ENCODE measurements at regions not wholly inside any gene's neighbourhood (a gene's known extent, or its start where the extent isn't known, plus 50 kb on each side); places are given as distances from the start of the nearest gene placed in this dataset.

- no peaks in the 10 kb centered on the region for H3K27me3 ChIP-seq (replicated peaks; ENCODE audit: insufficient read depth, low read length)
- no peaks in the 10 kb centered on the region for H3K9me3 ChIP-seq (replicated peaks; ENCODE audit: insufficient read depth, low read length)
- no peaks in the 10 kb centered on the region for H3K79me2 ChIP-seq (ENCODE audit: low read length)
- H4K20me1 ChIP-seq (ENCODE audit: insufficient read depth, low read length) = no peaks in the 10 kb centered on the region
- no peaks in the 10 kb centered on the region for H3F3A ChIP-seq (ENCODE audit: insufficient read depth, low read length)
- DNase-seq = no peak
- no peak for TF ChIP-seq EZH2 (optimal IDR thresholded peaks at IDR 0.05; ENCODE audit: low read depth, low read length)
- no peak for TF ChIP-seq CTCF (IDR thresholded peaks at IDR 0.05; ENCODE audit: low read length)
- no peak for TF ChIP-seq EZH2phosphoT487 (IDR thresholded peaks at IDR 0.05; ENCODE audit: low read length)
- no peak overlapping the region for H3K4me3 ChIP-seq (ENCODE audit: low read length)
- no peak overlapping the region for H3K4me2 ChIP-seq (ENCODE audit: low read depth, low read length)
- no peaks in the 10 kb centered on the region for H3K9me2 ChIP-seq (replicated peaks; ENCODE audit: insufficient read depth, low read length)
- no peak overlapping the region for H3K9ac ChIP-seq (ENCODE audit: low read length)
- no peaks in the 10 kb centered on the region for H3K36me3 ChIP-seq (replicated peaks; ENCODE audit: insufficient read depth, low read length)
- H3K27ac ChIP-seq (ENCODE audit: low read length) = no peak overlapping the region
- H2AFZ ChIP-seq (ENCODE audit: low read length) = no peak overlapping the region
- H3K4me1 ChIP-seq (ENCODE audit: low read length) = no peaks in the 10 kb centered on the region
Observed at GRCh38 chr4:89416960-89417359, 109.4 kb upstream of the GPRIN3 start.

- Histone ChIP-seq H3K9ac (ENCODE audit: low read length) (no peak overlapping the region), H3K79me2 (ENCODE audit: low read length) (no peaks in the 10 kb centered on the region), H3K27me3 (replicated peaks; ENCODE audit: insufficient read depth, low read length) (no peaks in the 10 kb centered on the region), H3K4me2 (ENCODE audit: low read depth, low read length) (no peak overlapping the region), H2AFZ (ENCODE audit: low read length) (no peak overlapping the region), H3F3A (ENCODE audit: insufficient read depth, low read length) (no peaks in the 10 kb centered on the region), H3K9me3 (replicated peaks; ENCODE audit: insufficient read depth, low read length) (no peaks in the 10 kb centered on the region), H3K4me1 (ENCODE audit: low read length) (no peaks in the 10 kb centered on the region), H3K4me3 (ENCODE audit: low read length) (no peak overlapping the region), H4K20me1 (ENCODE audit: insufficient read depth, low read length) (no peaks in the 10 kb centered on the region), H3K9me2 (replicated peaks; ENCODE audit: insufficient read depth, low read length) (no peaks in the 10 kb centered on the region), H3K36me3 (replicated peaks; ENCODE audit: insufficient read depth, low read length) (no peaks in the 10 kb centered on the region), H3K27ac (ENCODE audit: low read length) (no peak overlapping the region)
- DNase-seq = no peak
- no peak for TF ChIP-seq CTCF (IDR thresholded peaks at IDR 0.05; ENCODE audit: low read length)
- no peak for TF ChIP-seq EZH2 (optimal IDR thresholded peaks at IDR 0.05; ENCODE audit: low read depth, low read length)
- no peak for TF ChIP-seq EZH2phosphoT487 (IDR thresholded peaks at IDR 0.05; ENCODE audit: low read length)
Observed at GRCh38 chr4:89413518-89413917, 105.9 kb upstream of the GPRIN3 start.

GRCh38 chr4:89411539-89412309 is 104.1 kb upstream of the GPRIN3 start:
- Histone ChIP-seq H3K9ac (ENCODE audit: low read length) (no peak overlapping the region), H3K36me3 (replicated peaks; ENCODE audit: insufficient read depth, low read length) (no peaks in the 10 kb centered on the region), H3K4me3 (ENCODE audit: low read length) (no peak overlapping the region), H3K27me3 (replicated peaks; ENCODE audit: insufficient read depth, low read length) (no peaks in the 10 kb centered on the region), H3K79me2 (ENCODE audit: low read length) (no peaks in the 10 kb centered on the region), H4K20me1 (ENCODE audit: insufficient read depth, low read length) (no peaks in the 10 kb centered on the region), H3K9me2 (replicated peaks; ENCODE audit: insufficient read depth, low read length) (no peaks in the 10 kb centered on the region), H3F3A (ENCODE audit: insufficient read depth, low read length) (no peaks in the 10 kb centered on the region), H3K9me3 (replicated peaks; ENCODE audit: insufficient read depth, low read length) (no peaks in the 10 kb centered on the region), H2AFZ (ENCODE audit: low read length) (no peak overlapping the region), H3K4me2 (ENCODE audit: low read depth, low read length) (no peak overlapping the region), H3K4me1 (ENCODE audit: low read length) (no peaks in the 10 kb centered on the region), H3K27ac (ENCODE audit: low read length) (no peak overlapping the region)
- TF ChIP-seq EZH2phosphoT487 (IDR thresholded peaks at IDR 0.05; ENCODE audit: low read length) = no peak
- no peak for TF ChIP-seq CTCF (IDR thresholded peaks at IDR 0.05; ENCODE audit: low read length)
- TF ChIP-seq EZH2 (optimal IDR thresholded peaks at IDR 0.05; ENCODE audit: low read depth, low read length) = no peak
- no peak for DNase-seq

All from MM.1S (cell line).